OCI-LY1 (cell line): ENCODE measurements at regions not wholly inside any gene's neighbourhood (a gene's known extent, or its start where the extent isn't known, plus 50 kb on each side); places are given as distances from the start of the nearest gene placed in this dataset.

Experiments used
- EZH2 ChIP-seq: fragments of 200-600 bp; sonication (generic), shearing (Covaris generic); IDR thresholded peaks from 2 replicates; pipeline ENCODE4 v1.8.0; 2017; ENCODE audit warnings: borderline replicate concordance, mixed run types, mild to moderate bottlenecking, antibody characterized with exemption, low read length, moderate library complexity, mixed read lengths
- TF ChIP-seq, protein P1 (sequence below): fragments of 200-600 bp; sonication (generic), shearing (Covaris generic); IDR thresholded peaks from 2 replicates; pipeline ENCODE4 v1.5.1; 2017; ENCODE audit warnings: mild to moderate bottlenecking, antibody characterized with exemption, low read length, moderate library complexity, mixed read lengths

GRCh38 chr9:124140941-124141568 is 116.7 kb upstream of the NEK6 start:
- TF ChIP-seq, protein P1, sequence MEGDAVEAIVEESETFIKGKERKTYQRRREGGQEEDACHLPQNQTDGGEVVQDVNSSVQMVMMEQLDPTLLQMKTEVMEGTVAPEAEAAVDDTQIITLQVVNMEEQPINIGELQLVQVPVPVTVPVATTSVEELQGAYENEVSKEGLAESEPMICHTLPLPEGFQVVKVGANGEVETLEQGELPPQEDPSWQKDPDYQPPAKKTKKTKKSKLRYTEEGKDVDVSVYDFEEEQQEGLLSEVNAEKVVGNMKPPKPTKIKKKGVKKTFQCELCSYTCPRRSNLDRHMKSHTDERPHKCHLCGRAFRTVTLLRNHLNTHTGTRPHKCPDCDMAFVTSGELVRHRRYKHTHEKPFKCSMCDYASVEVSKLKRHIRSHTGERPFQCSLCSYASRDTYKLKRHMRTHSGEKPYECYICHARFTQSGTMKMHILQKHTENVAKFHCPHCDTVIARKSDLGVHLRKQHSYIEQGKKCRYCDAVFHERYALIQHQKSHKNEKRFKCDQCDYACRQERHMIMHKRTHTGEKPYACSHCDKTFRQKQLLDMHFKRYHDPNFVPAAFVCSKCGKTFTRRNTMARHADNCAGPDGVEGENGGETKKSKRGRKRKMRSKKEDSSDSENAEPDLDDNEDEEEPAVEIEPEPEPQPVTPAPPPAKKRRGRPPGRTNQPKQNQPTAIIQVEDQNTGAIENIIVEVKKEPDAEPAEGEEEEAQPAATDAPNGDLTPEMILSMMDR = no peak
- no peak for TF ChIP-seq EZH2
